Gastrocnemius medialis (tissue), 4 donors: ENCODE measurements at regions not wholly inside any gene's neighbourhood (a gene's known extent, or its start where the extent isn't known, plus 50 kb on each side); places are given as distances from the start of the nearest gene placed in this dataset.

ENCODE experiments used
- CTCF ChIP-seq, 5 experiments: fragments of 450-650 bp in 3 of 5; fragments of 200-600 bp in 2 of 5; sonication (generic) in 2 of 5; IDR thresholded peaks in 4 of 5; conservative IDR thresholded peaks in 1 of 5; 1 replicate in 4 of 5; 2 replicates in 1 of 5; pipeline ENCODE4 v1.5.1; 2016 to 2019; ENCODE audit warnings: antibody characterized with exemption in 5 of 5, mild to moderate bottlenecking in 3 of 5, moderate library complexity in 3 of 5
- POLR2A ChIP-seq, 2 donors: fragments of 450-650 bp; IDR thresholded peaks; one replicate each; pipeline ENCODE4 v1.6.1; 2017; ENCODE audit warnings: antibody characterized with exemption in 2 of 2, mild to moderate bottlenecking in 2 of 2, moderate library complexity in 2 of 2

GRCh38 chr12:58026897-58027891 lies 85.8 kb downstream of the ATP23 start:
- TF ChIP-seq CTCF (IDR thresholded peaks at IDR 0.05 in 4 of 5, conservative IDR thresholded peaks at IDR 0.05 in 1 of 5) (no peak), POLR2A (IDR thresholded peaks at IDR 0.05) (no peak)
